Immature natural killer cell (primary cell): ENCODE measurements at regions not wholly inside any gene's neighbourhood (a gene's known extent, or its start where the extent isn't known, plus 50 kb on each side); places are given as distances from the start of the nearest gene placed in this dataset.

Experiments
- DNase-seq, 3 donors: peaks; one replicate each; pipeline ENCODE4 v3.0.0; 2022; ENCODE audit warnings: mixed read lengths in 1 of 3
- H3K27ac Mint-ChIP-seq, 6 donors: one replicate each; pipeline ENCODE4 v1.8.0; 2020; ENCODE audit warnings: mixed read lengths in 6 of 6, mild to moderate bottlenecking in 5 of 6, inconsistent platforms in 4 of 6, moderate library complexity in 3 of 6
- H3K27me3 Mint-ChIP-seq, 3 donors: one replicate each; pipeline ENCODE4 v1.8.0; 2020 to 2021; ENCODE audit warnings: low read depth in 3 of 3, mild to moderate bottlenecking in 3 of 3, mixed read lengths in 3 of 3, moderate library complexity in 3 of 3, inconsistent platforms in 1 of 3
- H3K36me3 Mint-ChIP-seq, 3 donors: one replicate each; pipeline ENCODE4 v1.8.0; 2020; ENCODE audit warnings: mixed read lengths in 3 of 3, inconsistent platforms in 2 of 3, mild to moderate bottlenecking in 2 of 3
- H3K4me1 Mint-ChIP-seq, 2 donors: one replicate each; pipeline ENCODE4 v1.8.0; 2020; ENCODE audit warnings: inconsistent platforms in 2 of 2, mild to moderate bottlenecking in 2 of 2, mixed read lengths in 2 of 2, moderate library complexity in 1 of 2
- H3K4me3 Mint-ChIP-seq, 5 donors: one replicate each; pipeline ENCODE4 v1.8.0; 2020; ENCODE audit warnings: mild to moderate bottlenecking in 5 of 5, mixed read lengths in 5 of 5, inconsistent platforms in 3 of 5, moderate library complexity in 3 of 5
- H3K9me3 Mint-ChIP-seq, 6 donors: one replicate each; pipeline ENCODE4 v1.8.0; 2020; ENCODE audit warnings: mild to moderate bottlenecking in 6 of 6, mixed read lengths in 6 of 6, inconsistent platforms in 4 of 6, moderate library complexity in 3 of 6

GRCh38 chr2:103153580-103154284, 391.9 kb downstream of the TMEM182 start:
- Mint-ChIP-seq H3K27ac (no peak overlapping the region), H3K9me3 (peaks cover 0 to 4% (median 0%) of the 10 kb centered on the region in 6 donors), H3K4me1 (peaks cover 15 to 17% of the 10 kb centered on the region in 2 donors)

GRCh38 chr2:103155308-103155707, 393.5 kb downstream of the TMEM182 start:
- DNase-seq: no peak
- Mint-ChIP-seq H3K4me3 (no peak overlapping the region), H3K27me3 (peaks cover 0 to 2% (median 0%) of the 10 kb centered on the region in 3 donors), H3K9me3 (peaks cover 0 to 4% (median 0%) of the 10 kb centered on the region in 6 donors), H3K27ac (no peak overlapping the region), H3K4me1 (peaks cover 15 to 17% of the 10 kb centered on the region in 2 donors), H3K36me3 (peaks cover 0 to 3% (median 0%) of the 10 kb centered on the region in 3 donors)

More at GRCh38 chr2:103153580-103154284, 391.9 kb downstream of the TMEM182 start:
- Mint-ChIP-seq H3K4me3 (no peak overlapping the region), H3K27me3 (peaks cover 0 to 2% (median 0%) of the 10 kb centered on the region in 3 donors), H3K36me3 (peaks cover 0 to 3% (median 0%) of the 10 kb centered on the region in 3 donors)
- no peak for DNase-seq

- H3K36me3 Mint-ChIP-seq: no peaks in the 10 kb centered on the region
- no peak overlapping the region for H3K27ac Mint-ChIP-seq
These were observed 397.2 kb downstream of the TMEM182 start for GRCh38 chr2:103159018-103159417.

GRCh38 chr2:103161456-103162289, 399.8 kb downstream of the TMEM182 start:
- no peak overlapping the region for H3K4me3 Mint-ChIP-seq
- H3K27ac Mint-ChIP-seq: no peak overlapping the region
- no peaks in the 10 kb centered on the region for H3K36me3 Mint-ChIP-seq
- H3K4me1 Mint-ChIP-seq: no peaks in the 10 kb centered on the region
- no peak for DNase-seq
- no peaks in the 10 kb centered on the region for H3K27me3 Mint-ChIP-seq
- no peaks in the 10 kb centered on the region for H3K9me3 Mint-ChIP-seq

More at GRCh38 chr2:103159018-103159417, 397.2 kb downstream of the TMEM182 start:
- DNase-seq: no peak
- Mint-ChIP-seq H3K9me3 (no peaks in the 10 kb centered on the region), H3K4me1 (no peaks in the 10 kb centered on the region), H3K4me3 (no peak overlapping the region), H3K27me3 (no peaks in the 10 kb centered on the region)

- no peak overlapping the region for H3K4me3 Mint-ChIP-seq
- no peaks in the 10 kb centered on the region for H3K9me3 Mint-ChIP-seq
- no peak for DNase-seq
- no peaks in the 10 kb centered on the region for H3K36me3 Mint-ChIP-seq
- no peak overlapping the region for H3K27ac Mint-ChIP-seq
- no peaks in the 10 kb centered on the region for H3K27me3 Mint-ChIP-seq
- no peaks in the 10 kb centered on the region for H3K4me1 Mint-ChIP-seq
These were observed 402.9 kb downstream of the TMEM182 start for GRCh38 chr2:103164748-103165147.

- Mint-ChIP-seq H3K9me3 (peaks cover 0 to 3% (median 0%) of the 10 kb centered on the region in 6 donors), H3K27ac (no peak overlapping the region), H3K27me3 (peaks cover 0 to 5% (median 2%) of the 10 kb centered on the region in 3 donors), H3K4me1 (no peaks in the 10 kb centered on the region), H3K4me3 (no peak overlapping the region), H3K36me3 (no peaks in the 10 kb centered on the region)
- no peak for DNase-seq
These were observed 404.0 kb downstream of the TMEM182 start for GRCh38 chr2:103165836-103166235.

- no peak for DNase-seq
- Mint-ChIP-seq H3K4me3 (no peak overlapping the region), H3K27ac (no peak overlapping the region), H3K4me1 (no peaks in the 10 kb centered on the region), H3K9me3 (peaks cover 0 to 5% (median 0%) of the 10 kb centered on the region in 6 donors), H3K27me3 (peaks cover 2 to 5% (median 2%) of the 10 kb centered on the region in 3 donors), H3K36me3 (no peaks in the 10 kb centered on the region)
These were observed 404.9 kb downstream of the TMEM182 start for GRCh38 chr2:103166456-103167324.

- Mint-ChIP-seq H3K27me3 (peaks cover 2 to 5% (median 2%) of the 10 kb centered on the region in 3 donors), H3K36me3 (no peaks in the 10 kb centered on the region), H3K9me3 (peaks cover 0 to 5% (median 0%) of the 10 kb centered on the region in 6 donors), H3K4me3 (no peak overlapping the region), H3K4me1 (no peaks in the 10 kb centered on the region), H3K27ac (no peak overlapping the region)
- DNase-seq: no peak
These were observed 405.8 kb downstream of the TMEM182 start for GRCh38 chr2:103167599-103167998.

GRCh38 chr2:103169861-103170260, 408.0 kb downstream of the TMEM182 start:
- Mint-ChIP-seq H3K27ac (no peak overlapping the region), H3K27me3 (peaks cover 2 to 5% (median 2%) of the 10 kb centered on the region in 3 donors), H3K4me1 (peaks cover 0 to 5% of the 10 kb centered on the region in 2 donors), H3K36me3 (no peaks in the 10 kb centered on the region), H3K9me3 (peaks cover 0 to 10% (median 3%) of the 10 kb centered on the region in 6 donors), H3K4me3 (no peak overlapping the region)
- no peak for DNase-seq

- H3K27ac Mint-ChIP-seq: no peak overlapping the region
- DNase-seq: no peak
- H3K27me3 Mint-ChIP-seq: peaks cover 2 to 10% (median 7%) of the 10 kb centered on the region in 3 donors
- H3K4me3 Mint-ChIP-seq: no peak overlapping the region
- peaks cover 0 to 5% of the 10 kb centered on the region in 2 donors for H3K4me1 Mint-ChIP-seq
- H3K9me3 Mint-ChIP-seq: peaks cover 0 to 10% (median 3%) of the 10 kb centered on the region in 6 donors
- no peaks in the 10 kb centered on the region for H3K36me3 Mint-ChIP-seq
These were observed 411.0 kb downstream of the TMEM182 start for GRCh38 chr2:103172821-103173220.

GRCh38 chr2:103174711-103175110, 412.9 kb downstream of the TMEM182 start:
- H3K27me3 Mint-ChIP-seq: peaks cover 2 to 10% (median 9%) of the 10 kb centered on the region in 3 donors
- H3K36me3 Mint-ChIP-seq: no peaks in the 10 kb centered on the region

GRCh38 chr2:103176294-103176915, 414.6 kb downstream of the TMEM182 start:
- Mint-ChIP-seq H3K27me3 (peaks cover 0 to 7% (median 5%) of the 10 kb centered on the region in 3 donors), H3K4me1 (peaks cover 0 to 5% of the 10 kb centered on the region in 2 donors), H3K9me3 (peaks cover 0 to 9% (median 2%) of the 10 kb centered on the region in 6 donors), H3K36me3 (no peaks in the 10 kb centered on the region), H3K27ac (no peak overlapping the region), H3K4me3 (no peak overlapping the region)
- DNase-seq: no peak

More at GRCh38 chr2:103174711-103175110, 412.9 kb downstream of the TMEM182 start:
- Mint-ChIP-seq H3K4me3 (no peak overlapping the region), H3K4me1 (peaks cover 0 to 5% of the 10 kb centered on the region in 2 donors), H3K9me3 (peaks cover 0 to 10% (median 3%) of the 10 kb centered on the region in 6 donors), H3K27ac (no peak overlapping the region)
- DNase-seq: no peak

- Mint-ChIP-seq H3K36me3 (no peaks in the 10 kb centered on the region), H3K27me3 (peaks cover 0 to 7% (median 5%) of the 10 kb centered on the region in 3 donors), H3K4me3 (no peak overlapping the region), H3K9me3 (no peaks in the 10 kb centered on the region), H3K27ac (no peak overlapping the region), H3K4me1 (peaks cover 0 to under 1% of the 10 kb centered on the region in 2 donors)
- DNase-seq: no peak
These were observed 418.0 kb downstream of the TMEM182 start for GRCh38 chr2:103179798-103180197.
